GM12865 (cell line): ENCODE measurements at regions not wholly inside any gene's neighbourhood (a gene's known extent, or its start where the extent isn't known, plus 50 kb on each side); places are given as distances from the start of the nearest gene placed in this dataset.

ENCODE experiments used
- DNase-seq: peaks from one replicate; pipeline ENCODE4 v3.0.0; 2010; ENCODE audit warnings: low read depth
- H3K4me3 ChIP-seq: 2 replicates; pipeline ENCODE4 v1.5.1; 2011; ENCODE audit warnings: mild to moderate bottlenecking, low read depth, low read length, control low read depth
- CTCF ChIP-seq: IDR thresholded peaks from 2 replicates; pipeline ENCODE4 v1.5.1; 2011; ENCODE audit warnings: low read length, control low read depth, low read depth, inconsistent platforms; ENCODE audit not compliant: insufficient read depth; ENCODE audit errors: missing control alignments

- no peak for DNase-seq
- TF ChIP-seq CTCF = no peak
- no peak overlapping the region for H3K4me3 ChIP-seq
Observed at GRCh38 chr10:109405338-109405737, 518.0 kb downstream of the XPNPEP1 start.

DNA sequence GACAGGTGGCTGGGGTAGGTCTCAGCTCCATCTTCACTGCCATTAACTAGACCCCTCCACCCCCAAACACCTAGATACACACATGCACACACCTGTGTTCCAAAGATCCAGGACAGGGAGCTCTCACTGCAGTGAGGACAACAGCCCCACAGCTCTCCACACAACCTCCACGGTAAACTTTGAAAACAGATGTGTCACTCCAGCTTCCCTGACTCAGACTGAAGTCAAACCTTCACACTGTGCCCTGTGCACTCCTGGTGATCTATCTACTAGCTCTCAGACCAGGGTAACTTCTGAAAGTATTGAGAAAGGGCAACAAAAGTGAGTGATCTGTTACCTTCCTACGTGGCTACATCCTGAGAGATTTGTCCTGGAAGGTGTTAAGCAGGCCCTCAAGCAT is 519.8 kb downstream of the XPNPEP1 start:
- no peak for DNase-seq
- H3K4me3 ChIP-seq = no peak overlapping the region
- no peak for TF ChIP-seq CTCF

GRCh38 chr10:109393425-109393824 is 529.9 kb downstream of the XPNPEP1 start:
- no peak for TF ChIP-seq CTCF
- no peak overlapping the region for H3K4me3 ChIP-seq
- no peak for DNase-seq

- no peak overlapping the region for H3K4me3 ChIP-seq
- no peak for DNase-seq
- no peak for TF ChIP-seq CTCF
Observed at GRCh38 chr10:109386921-109387320, 536.4 kb downstream of the XPNPEP1 start.

GRCh38 chr10:109386101-109386500 is 537.2 kb downstream of the XPNPEP1 start:
- DNase-seq = no peak
- no peak overlapping the region for H3K4me3 ChIP-seq
- TF ChIP-seq CTCF = no peak

DNA sequence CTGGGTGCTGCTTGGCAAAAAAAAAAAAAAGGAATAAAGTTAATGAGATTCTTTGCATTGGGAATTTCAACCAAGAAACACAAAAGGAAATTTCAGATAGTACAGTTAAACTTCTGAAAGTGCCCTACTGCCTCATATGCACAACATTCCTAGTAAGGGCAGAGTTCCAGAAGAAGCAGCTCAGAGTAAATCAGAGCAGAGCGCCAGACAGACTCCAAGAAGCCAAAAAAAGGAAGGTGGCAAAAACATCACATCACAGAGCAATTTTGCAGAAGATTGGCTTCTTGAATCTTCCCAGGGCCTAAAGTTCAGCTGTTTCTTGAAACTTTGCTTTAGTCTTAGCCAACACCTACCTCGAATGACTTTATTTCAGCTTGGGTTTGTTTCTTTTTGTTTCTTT is 544.1 kb downstream of the XPNPEP1 start:
- no peak for TF ChIP-seq CTCF
- no peak for DNase-seq
- no peak overlapping the region for H3K4me3 ChIP-seq

GRCh38 chr10:109374215-109374614 is 549.1 kb downstream of the XPNPEP1 start:
- no peak overlapping the region for H3K4me3 ChIP-seq
- TF ChIP-seq CTCF = no peak
- DNase-seq = no peak
